Esophagus squamous epithelium (tissue), 5 donors: ENCODE measurements at regions not wholly inside any gene's neighbourhood (a gene's known extent, or its start where the extent isn't known, plus 50 kb on each side); places are given as distances from the start of the nearest gene placed in this dataset.

Experiments used
- DNase-seq: peaks from one replicate; lab custom pipeline; 2025; lab: John Stamatoyannopoulos, UW
- H3K27ac ChIP-seq, 4 donors: fragments of 200-600 bp; sonication (generic); one replicate each; pipeline ENCODE4 v1.5.1; 2016 to 2019; ENCODE audit warnings: mild to moderate bottlenecking in 1 of 4
- H3K27me3 ChIP-seq, 4 donors: fragments of 200-600 bp; sonication (generic); 1 replicate in 3 of 4; 2 replicates in 1 of 4; pipeline versions ENCODE4 v1.5.1 to v1.6.0; 2017 to 2021; ENCODE audit warnings: antibody characterized with exemption in 1 of 4
- H3K36me3 ChIP-seq, 3 donors: fragments of 200-600 bp; sonication (generic); one replicate each; pipeline ENCODE4 v1.5.1; 2016 to 2019
- H3K4me1 ChIP-seq, 3 donors: fragments of 200-600 bp; sonication (generic); one replicate each; pipeline ENCODE4 v1.5.1; 2017 to 2019
- H3K4me3 ChIP-seq, 4 donors: fragments of 200-600 bp; sonication (generic); 1 replicate in 3 of 4; 2 replicates in 1 of 4; pipeline ENCODE4 v1.5.1; 2016 to 2019; ENCODE audit warnings: mild to moderate bottlenecking in 2 of 4, moderate library complexity in 1 of 4
- H3K9me3 ChIP-seq, 3 donors: fragments of 200-600 bp; sonication (generic); one replicate each; pipeline ENCODE4 v1.5.1; 2016 to 2019
- POLR2A ChIP-seq, 4 donors: fragments of 450-650 bp; IDR thresholded peaks; one replicate each; pipeline ENCODE4 v1.6.1; 2017; ENCODE audit warnings: antibody characterized with exemption in 4 of 4, mild to moderate bottlenecking in 4 of 4, moderate library complexity in 3 of 4
- WGBS, 2 donors: methylation state at CpG; one replicate each; pipeline ENCODE4 v1.1.5; 2018; 5-methylcytosine and 5-hydroxymethylcytosine counted together
- intact Hi-C: fragments of 100-400 bp; cut with DNase I; formaldehyde crosslinking; loops from one replicate; pipeline ENCODE4 v1.15.0; 2022
- small RNA-seq, 4 donors: library from RNA; depleted of rRNA; stranded (forward); fragments of <200 nt; gene quantifications; one replicate each; pipeline ENCODE3, GENCODE V24; 2016
- TF ChIP-seq, protein P1 (sequence below), 6 experiments: fragments of 450-650 bp in 4 of 6; fragments of 200-600 bp in 2 of 6; sonication (generic) in 2 of 6; IDR thresholded peaks; one replicate each; pipeline ENCODE4 v1.5.1; 2016 to 2019; ENCODE audit warnings: antibody characterized with exemption in 6 of 6, mild to moderate bottlenecking in 4 of 6, moderate library complexity in 4 of 6
- donor health status: DM: yes; HTN: yes; CAD: no.

DNA sequence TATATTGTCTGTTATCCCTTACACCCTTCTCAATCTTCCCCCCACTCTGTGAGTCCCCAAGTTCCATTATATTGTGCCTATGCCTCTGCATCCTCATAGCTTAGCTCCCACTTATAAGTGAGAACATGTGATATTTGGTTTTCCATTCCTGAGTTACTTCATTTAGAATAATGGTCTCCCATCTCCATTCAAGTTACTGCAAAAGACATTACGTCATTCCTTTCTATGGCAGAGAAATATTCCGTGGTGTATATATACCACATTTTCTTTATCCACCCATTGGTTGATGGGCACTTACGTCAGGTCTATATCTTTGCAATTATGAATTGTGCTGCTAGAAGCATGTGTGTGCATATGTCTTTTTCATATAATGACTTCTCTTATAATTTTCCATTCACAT, 54.8 kb upstream of the SGCD start:
- no peaks in the 10 kb centered on the region for H3K36me3 ChIP-seq
- no peak overlapping the region for H3K27ac ChIP-seq
- no peaks in the 10 kb centered on the region for H3K4me1 ChIP-seq
- no peak for TF ChIP-seq POLR2A (IDR thresholded peaks at IDR 0.05)
- TF ChIP-seq, protein P1, sequence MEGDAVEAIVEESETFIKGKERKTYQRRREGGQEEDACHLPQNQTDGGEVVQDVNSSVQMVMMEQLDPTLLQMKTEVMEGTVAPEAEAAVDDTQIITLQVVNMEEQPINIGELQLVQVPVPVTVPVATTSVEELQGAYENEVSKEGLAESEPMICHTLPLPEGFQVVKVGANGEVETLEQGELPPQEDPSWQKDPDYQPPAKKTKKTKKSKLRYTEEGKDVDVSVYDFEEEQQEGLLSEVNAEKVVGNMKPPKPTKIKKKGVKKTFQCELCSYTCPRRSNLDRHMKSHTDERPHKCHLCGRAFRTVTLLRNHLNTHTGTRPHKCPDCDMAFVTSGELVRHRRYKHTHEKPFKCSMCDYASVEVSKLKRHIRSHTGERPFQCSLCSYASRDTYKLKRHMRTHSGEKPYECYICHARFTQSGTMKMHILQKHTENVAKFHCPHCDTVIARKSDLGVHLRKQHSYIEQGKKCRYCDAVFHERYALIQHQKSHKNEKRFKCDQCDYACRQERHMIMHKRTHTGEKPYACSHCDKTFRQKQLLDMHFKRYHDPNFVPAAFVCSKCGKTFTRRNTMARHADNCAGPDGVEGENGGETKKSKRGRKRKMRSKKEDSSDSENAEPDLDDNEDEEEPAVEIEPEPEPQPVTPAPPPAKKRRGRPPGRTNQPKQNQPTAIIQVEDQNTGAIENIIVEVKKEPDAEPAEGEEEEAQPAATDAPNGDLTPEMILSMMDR (IDR thresholded peaks at IDR 0.05) = no peak
- H3K9me3 ChIP-seq = no peaks in the 10 kb centered on the region
- H3K27me3 ChIP-seq = no peaks in the 10 kb centered on the region
- intact Hi-C loops = no loop called here
- DNase-seq = no peak
- WGBS, 2 donors = 90 to 96% methylated on average over 3 of the region's 3 CpGs
- no peak overlapping the region for H3K4me3 ChIP-seq

DNA sequence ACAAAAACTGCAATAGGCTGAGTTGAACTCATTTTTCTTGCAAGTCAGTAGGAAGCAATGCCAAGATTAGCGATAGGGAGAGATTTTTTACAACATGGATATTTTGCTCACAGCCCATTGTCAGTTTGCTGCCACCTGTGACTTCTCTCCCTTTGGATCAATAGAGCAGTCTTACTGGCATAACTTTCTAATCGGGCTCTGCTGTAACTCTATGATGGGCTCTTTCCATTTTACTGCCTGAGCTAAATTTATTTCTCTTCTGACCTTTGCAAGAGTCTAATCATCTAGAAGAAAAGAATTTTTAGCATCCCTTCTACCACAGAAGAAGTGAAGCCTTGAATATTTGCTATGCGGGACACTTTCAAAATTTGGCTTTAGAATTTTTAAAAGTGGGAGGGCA, 53.6 kb upstream of the SGCD start:
- TF ChIP-seq, protein P1 (IDR thresholded peaks at IDR 0.05) = no peak
- no peak for TF ChIP-seq POLR2A (IDR thresholded peaks at IDR 0.05)
- no peak for DNase-seq
- WGBS, 2 donors = 36 to 39% methylated on average over 3 of the region's 3 CpGs
- intact Hi-C loops = no loop called here
- no peak overlapping the region for H3K27ac ChIP-seq
- H3K27me3 ChIP-seq = no peaks in the 10 kb centered on the region
- no peaks in the 10 kb centered on the region for H3K4me1 ChIP-seq
- H3K9me3 ChIP-seq = no peaks in the 10 kb centered on the region
- H3K4me3 ChIP-seq = no peak overlapping the region
- H3K36me3 ChIP-seq = no peaks in the 10 kb centered on the region

DNA sequence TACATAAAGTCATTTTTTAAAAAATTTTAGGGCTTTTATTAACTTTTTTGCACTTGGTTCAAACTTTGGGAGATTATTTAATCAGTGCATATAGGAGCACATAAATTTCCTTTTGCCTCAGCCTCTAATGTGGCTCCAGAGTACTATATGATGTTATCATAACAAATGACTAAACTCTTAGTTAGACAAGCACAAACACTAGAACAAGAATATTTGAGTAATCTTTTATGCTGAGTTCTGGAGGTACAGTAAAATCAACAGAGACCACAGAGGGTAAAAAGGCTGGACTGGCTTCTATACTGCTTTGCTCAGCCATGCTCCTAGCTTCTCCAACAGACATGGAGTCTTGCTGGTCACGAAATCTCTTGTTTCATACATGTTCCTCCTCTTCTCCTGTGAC, 52.5 kb upstream of the SGCD start:
- DNase-seq = no peak
- 21 to 50% methylated on average over 1 of the region's 1 CpG for WGBS, 2 donors
- Histone ChIP-seq H3K36me3 (no peaks in the 10 kb centered on the region), H3K4me3 (no peak overlapping the region), H3K9me3 (no peaks in the 10 kb centered on the region), H3K4me1 (no peaks in the 10 kb centered on the region), H3K27ac (no peak overlapping the region), H3K27me3 (no peaks in the 10 kb centered on the region)
- intact Hi-C loops = no loop called here
- TF ChIP-seq, protein P1 (IDR thresholded peaks at IDR 0.05) = no peak
- TF ChIP-seq POLR2A (IDR thresholded peaks at IDR 0.05) = no peak

Small RNA genes lying in the stretch of these regions (small RNA-seq; reads per million reads assigned to genes)
- gene RNA5SP199 = 0 to 0.30 (median 0.04) reads per million in 4 donors
